GM23338 (cell line): ENCODE measurements at regions not wholly inside any gene's neighbourhood (a gene's known extent, or its start where the extent isn't known, plus 50 kb on each side); places are given as distances from the start of the nearest gene placed in this dataset.

Source experiments
- ATAC-seq: fragments of 200-7000 bp; cut with Tn5 transposase; 3 replicates; pipeline ENCODE4 v1.9.1; 2020
- DNase-seq: peaks from one replicate; pipeline ENCODE4 v3.0.0-alpha.2; 2015; ENCODE audit warnings: low spot score
- H2AFZ ChIP-seq: fragments of 200-600 bp; sonication (generic); 2 replicates; pipeline ENCODE4 v1.8.0; 2016; ENCODE audit warnings: antibody characterized with exemption, mild to moderate bottlenecking, moderate library complexity
- H3F3A ChIP-seq: fragments of 200-600 bp; sonication (generic); replicated peaks from 2 replicates; pipeline ENCODE4 v1.8.0; 2017; ENCODE audit warnings: antibody characterized with exemption, mixed run types, low read depth
- H3K27ac ChIP-seq: fragments of 200-600 bp; sonication (generic); 2 replicates; pipeline ENCODE4 v1.6.1; 2016; ENCODE audit warnings: low read depth
- H3K27me3 ChIP-seq: fragments of 200-600 bp; sonication (generic); 2 replicates; pipeline ENCODE4 v1.8.0; 2016; ENCODE audit warnings: mild to moderate bottlenecking, mixed run types, moderate library complexity; ENCODE audit not compliant: insufficient read depth
- H3K36me3 ChIP-seq: fragments of 200-600 bp; sonication (generic); 2 replicates; pipeline ENCODE4 v1.8.0; 2016; ENCODE audit warnings: mild to moderate bottlenecking; ENCODE audit not compliant: insufficient read depth
- H3K4me1 ChIP-seq: fragments of 200-600 bp; sonication (generic); 2 replicates; pipeline ENCODE4 v1.8.0; 2016; ENCODE audit warnings: mild to moderate bottlenecking, moderate library complexity; ENCODE audit not compliant: insufficient read depth
- H3K4me2 ChIP-seq: fragments of 200-600 bp; sonication (generic); 2 replicates; pipeline ENCODE4 v1.7.1; 2017; ENCODE audit warnings: mixed run types
- H3K4me3 ChIP-seq: fragments of 200-600 bp; sonication (generic); 2 replicates; pipeline ENCODE4 v1.6.1; 2016; ENCODE audit warnings: mixed run types
- H3K79me2 ChIP-seq: fragments of 200-600 bp; sonication (generic); replicated peaks from 2 replicates; pipeline ENCODE4 v1.8.0; 2017; ENCODE audit warnings: mild to moderate bottlenecking; ENCODE audit not compliant: insufficient read depth
- H3K9me2 ChIP-seq: fragments of 200-600 bp; sonication (generic); 2 replicates; pipeline ENCODE4 v1.8.0; 2017; ENCODE audit not compliant: insufficient read depth
- H4K20me1 ChIP-seq: fragments of 200-600 bp; sonication (generic); replicated peaks from 2 replicates; pipeline ENCODE4 v1.8.0; 2017; ENCODE audit warnings: mild to moderate bottlenecking; ENCODE audit not compliant: insufficient read depth
- H3K27ac Mint-ChIP-seq: 2 replicates; pipeline ENCODE4 v1.8.0; 2020; ENCODE audit warnings: inconsistent platforms, mild to moderate bottlenecking, moderate library complexity, mixed read lengths
- H3K27me3 Mint-ChIP-seq: 3 replicates; pipeline ENCODE4 v1.8.0; 2022; ENCODE audit warnings: low read depth, mild to moderate bottlenecking, moderate library complexity, mixed read lengths, inconsistent platforms; ENCODE audit not compliant: insufficient read depth, poor library complexity
- H3K36me3 Mint-ChIP-seq: 3 replicates; pipeline ENCODE4 v1.8.0; 2021; ENCODE audit warnings: low read depth, mild to moderate bottlenecking, inconsistent platforms, moderate library complexity, mixed read lengths
- H3K4me1 Mint-ChIP-seq: 3 replicates; pipeline ENCODE4 v1.8.0; 2020; ENCODE audit warnings: mild to moderate bottlenecking, inconsistent platforms, mixed read lengths
- H3K4me3 Mint-ChIP-seq: 3 replicates; pipeline ENCODE4 v1.8.0; 2021; ENCODE audit warnings: moderate library complexity, mild to moderate bottlenecking, inconsistent platforms, mixed read lengths
- H3K9me3 Mint-ChIP-seq: 3 replicates; pipeline ENCODE4 v1.8.0; 2020; ENCODE audit warnings: moderate library complexity, mild to moderate bottlenecking, inconsistent platforms, mixed read lengths
- CREB1 ChIP-seq: fragments of 250-450 bp; sonication (Bioruptor Pico); IDR thresholded peaks from 2 replicates; pipeline ENCODE4 v1.5.0; 2020; ENCODE audit warnings: low read depth, mild to moderate bottlenecking, moderate library complexity
- CTCF ChIP-seq, 2 experiments: fragments of 200-600 bp in 1 of 2; sonication (generic) in 1 of 2; conservative IDR thresholded peaks; 2 replicates each; pipeline versions ENCODE4 v1.5.1 to v1.6.1; 2016 to 2017; ENCODE audit warnings: antibody characterized with exemption in 2 of 2, low read depth in 2 of 2, mild to moderate bottlenecking in 2 of 2, moderate library complexity in 1 of 2
- EZH2 ChIP-seq: fragments of 200-600 bp; sonication (generic); IDR thresholded peaks from one replicate; pipeline ENCODE4 v1.8.0; 2017; ENCODE audit warnings: antibody characterized with exemption, mild to moderate bottlenecking, low read depth; ENCODE audit not compliant: unreplicated experiment
- JUNB ChIP-seq: IDR thresholded peaks from one replicate; pipeline ENCODE4 v1.6.1; 2016; ENCODE audit warnings: antibody characterized with exemption; ENCODE audit not compliant: unreplicated experiment
- NANOG ChIP-seq: IDR thresholded peaks from 2 replicates; pipeline ENCODE4 v1.6.1; 2016; ENCODE audit warnings: antibody characterized with exemption, borderline replicate concordance
- POLR2AphosphoS5 ChIP-seq: IDR thresholded peaks from 2 replicates; pipeline ENCODE4 v1.6.1; 2016; ENCODE audit warnings: antibody characterized with exemption, low read depth
- REST ChIP-seq: IDR thresholded peaks from one replicate; pipeline ENCODE4 v1.6.1; 2018; ENCODE audit warnings: antibody characterized with exemption; ENCODE audit not compliant: unreplicated experiment

DNA sequence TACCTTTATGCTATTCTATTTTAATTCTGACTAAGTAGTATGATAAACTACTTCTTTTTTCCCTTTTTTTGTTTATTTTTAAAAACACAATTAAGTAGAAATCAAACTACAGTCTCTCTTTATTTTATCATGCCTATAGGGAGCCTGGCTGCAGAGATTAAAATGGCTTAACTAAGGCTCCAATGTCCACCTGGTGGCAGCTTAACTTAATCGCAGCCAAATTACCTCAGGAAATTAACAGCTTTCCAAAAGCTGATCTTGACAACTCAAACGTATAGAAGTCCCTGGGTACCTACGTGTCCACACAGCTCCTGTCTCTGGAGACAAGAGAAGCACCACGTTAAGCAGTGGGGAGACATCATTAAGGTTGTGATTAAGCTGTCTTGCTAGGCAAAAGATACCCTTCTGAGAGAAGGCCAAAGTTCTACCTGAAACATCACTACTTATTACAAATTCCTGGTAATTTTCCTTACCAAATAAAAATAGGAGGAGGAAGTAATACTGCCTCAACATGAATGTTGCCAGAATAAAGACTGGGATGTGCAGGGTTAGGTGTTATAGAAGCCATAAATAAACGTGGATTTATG, 63.2 kb upstream of the SNX19 start:
- Mint-ChIP-seq H3K4me1 (no peaks in the 10 kb centered on the region), H3K27me3 (peaks cover 1% of the 10 kb centered on the region), H3K27ac (no peak overlapping the region), H3K4me3 (no peak overlapping the region), H3K36me3 (peaks cover 12% of the 10 kb centered on the region; the same call in 2 of the 3 replicates), H3K9me3 (peaks cover 36% of the 10 kb centered on the region)
- H3K4me1 ChIP-seq, result no peaks in the 10 kb centered on the region
- peak; percentile 63 to 73 for TF ChIP-seq CTCF (conservative IDR thresholded peaks at IDR 0.05; ENCODE audit: low read depth in 2 of 2)
- no peak for TF ChIP-seq CREB1 (CRISPR knock-in tag)
- no peak for TF ChIP-seq JUNB
- no peak for TF ChIP-seq NANOG
- H3K9me2 ChIP-seq, result no peaks in the 10 kb centered on the region
- H4K20me1 ChIP-seq, result no peaks in the 10 kb centered on the region
- 0 out of 2 replicates have a peak, but pooled peaks cover 9% of the 10 kb centered on the region for H3K36me3 ChIP-seq
- H3K4me3 ChIP-seq, result no peak overlapping the region
- no peaks in the 10 kb centered on the region for H3F3A ChIP-seq
- H3K27me3 ChIP-seq, result no peaks in the 10 kb centered on the region
- no peak overlapping the region for H3K4me2 ChIP-seq
- H2AFZ ChIP-seq, result no peak overlapping the region
- ATAC-seq (peak; percentile 65), DNase-seq (peak; percentile 82)
- H3K27ac ChIP-seq, result no peak overlapping the region
- no peaks in the 10 kb centered on the region for H3K79me2 ChIP-seq

DNA sequence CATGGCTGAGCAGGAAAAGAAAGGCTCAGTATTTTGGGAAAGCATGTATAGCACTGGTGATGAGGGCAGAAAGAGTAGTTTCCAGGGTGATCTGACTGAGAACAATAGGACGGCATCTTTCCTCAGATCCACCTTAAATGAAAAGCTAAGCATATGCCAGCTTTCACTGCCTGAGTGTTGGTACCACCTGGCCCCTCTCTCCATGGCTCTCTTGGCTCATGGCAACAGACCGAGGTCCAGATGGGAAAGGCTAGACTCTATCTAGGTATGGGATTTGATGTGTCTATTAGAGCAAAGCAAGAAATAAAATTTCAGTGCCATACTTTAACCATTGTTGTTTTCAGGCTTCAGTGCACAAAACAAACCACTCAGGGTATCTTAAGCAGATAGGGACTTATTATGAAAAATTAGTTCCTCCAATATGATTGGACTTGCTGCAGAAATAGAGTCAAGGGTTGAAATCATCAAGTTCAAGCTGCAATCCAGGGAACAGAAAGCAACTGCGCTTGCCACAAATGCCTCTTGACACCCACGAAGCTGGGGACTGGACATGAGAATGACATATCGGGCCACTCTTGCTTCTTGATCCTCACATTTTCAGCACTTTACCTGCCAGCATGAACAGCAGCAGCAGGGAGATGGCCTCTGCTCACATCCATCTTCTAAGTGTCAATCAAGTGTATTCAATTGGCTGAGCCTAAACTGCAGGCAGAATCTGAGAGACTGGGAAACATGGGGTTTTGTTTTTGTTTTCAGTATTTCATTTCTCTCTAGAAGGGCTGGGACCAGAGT, 64.0 kb upstream of the SNX19 start:
- H3K4me2 ChIP-seq, result no peak overlapping the region
- no peak overlapping the region for H3K27ac Mint-ChIP-seq
- H3K9me2 ChIP-seq, result no peaks in the 10 kb centered on the region
- TF ChIP-seq EZH2, result no peak
- no peak for TF ChIP-seq JUNB
- TF ChIP-seq CTCF (conservative IDR thresholded peaks at IDR 0.05; ENCODE audit: low read depth in 2 of 2), result no peak
- TF ChIP-seq POLR2AphosphoS5, result no peak
- no peak for TF ChIP-seq REST

More for the DNA sequence above, 64.0 kb upstream of the SNX19 start:
- Mint-ChIP-seq H3K4me3 (no peak overlapping the region), H3K4me1 (no peaks in the 10 kb centered on the region), H3K27me3 (peaks cover 1% of the 10 kb centered on the region), H3K36me3 (peaks cover 12% of the 10 kb centered on the region; the same call in 2 of the 3 replicates), H3K9me3 (peaks cover 37% of the 10 kb centered on the region)
- no peak overlapping the region for H3K4me3 ChIP-seq
- 0 out of 2 replicates have a peak, but pooled peaks cover 9% of the 10 kb centered on the region for H3K36me3 ChIP-seq
- no peak overlapping the region for H2AFZ ChIP-seq
- no peaks in the 10 kb centered on the region for H3K27me3 ChIP-seq
- no peak overlapping the region for H3K27ac ChIP-seq
- DNase-seq (no peak), ATAC-seq (no peak)
- no peaks in the 10 kb centered on the region for H3K4me1 ChIP-seq
- H4K20me1 ChIP-seq, result no peaks in the 10 kb centered on the region
- no peaks in the 10 kb centered on the region for H3K79me2 ChIP-seq
- H3F3A ChIP-seq, result no peaks in the 10 kb centered on the region
